Endothelial cell of umbilical vein (primary cell): ENCODE measurements at regions not wholly inside any gene's neighbourhood (a gene's known extent, or its start where the extent isn't known, plus 50 kb on each side); places are given as distances from the start of the nearest gene placed in this dataset.
A peak's percentile ranks its signal among the peaks of the same experiment; 100 is the strongest.

Experiments
- BruUV-seq: library from RNA; stranded (reverse); fragments of 400-500 nt; replicated peaks from 2 replicates; lab custom pipeline; 2021; lab: Mats Ljungman, UMichigan
- CTCF ChIA-PET: fragments of 300-600, 350-600 bp; sonication (Branson Sonifier 250); formaldehyde crosslinking; loops from one replicate; lab custom pipeline; 2021; ENCODE audit warnings: antibody characterized with exemption, inconsistent platforms; lab: Charles Lee
- POLR2A ChIA-PET: fragments of 300-600, 350-600 bp; sonication (Branson Sonifier 250); formaldehyde crosslinking; loops from one replicate; lab custom pipeline; 2021; ENCODE audit warnings: antibody characterized with exemption, inconsistent platforms; lab: Charles Lee
- DNase-seq: peaks from one replicate; pipeline ENCODE4 v3.0.0-alpha.2; 2011; ENCODE audit warnings: low read depth, low spot score
- FAIRE-seq: peaks from 2 replicates; lab custom pipeline; 2011; peaks lifted over from hg19 to GRCh38; lab: Jason Lieb, UNC
- H2AFZ ChIP-seq: 2 replicates; pipeline ENCODE4 v1.6.0; 2012; ENCODE audit warnings: low read depth, low read length, control low read depth, inconsistent platforms
- H3K27ac ChIP-seq: 2 replicates; pipeline ENCODE4 v1.5.1; 2011; ENCODE audit warnings: low read depth, mild to moderate bottlenecking, control low read depth, low read length, moderate library complexity; ENCODE audit not compliant: insufficient read depth
- H3K27me3 ChIP-seq, 2 experiments: 2 replicates each; pipeline versions ENCODE4 v1.6.0 to v1.6.1; 2011; ENCODE audit warnings: low read length in 2 of 2, mixed read lengths in 1 of 2; ENCODE audit not compliant: control insufficient read depth in 2 of 2, insufficient read depth in 2 of 2
- H3K36me3 ChIP-seq, 2 experiments: 2 replicates in 1 of 2; 3 replicates in 1 of 2; pipeline ENCODE4 v1.5.1; 2011; ENCODE audit warnings: low read length in 2 of 2, mild to moderate bottlenecking in 1 of 2, moderate library complexity in 1 of 2; ENCODE audit not compliant: control insufficient read depth in 2 of 2, insufficient read depth in 2 of 2; ENCODE audit errors: extremely low read depth in 1 of 2
- H3K4me1 ChIP-seq: 3 replicates; pipeline ENCODE4 v1.5.1; 2011; ENCODE audit warnings: mild to moderate bottlenecking, low read length; ENCODE audit not compliant: control insufficient read depth, insufficient read depth; ENCODE audit errors: extremely low read depth
- H3K4me2 ChIP-seq: 2 replicates; pipeline ENCODE4 v1.6.1; 2011; ENCODE audit warnings: low read length, control low read depth, mixed read lengths; ENCODE audit not compliant: insufficient read depth
- H3K4me3 ChIP-seq, 3 experiments: fragments of 200-600 bp in 1 of 3; sonication (generic), shearing (Covaris generic) in 1 of 3; replicated peaks in 1 of 3; 2 replicates each; pipeline ENCODE4 v1.5.1; 2011 to 2016; ENCODE audit warnings: control low read depth in 3 of 3, low read length in 3 of 3, mild to moderate bottlenecking in 2 of 3, inconsistent platforms in 1 of 3, low read depth in 1 of 3, moderate library complexity in 1 of 3; ENCODE audit not compliant: insufficient read depth in 1 of 3
- H3K79me2 ChIP-seq: 2 replicates; pipeline ENCODE4 v1.6.0; 2012; ENCODE audit warnings: low read length, inconsistent platforms; ENCODE audit not compliant: control insufficient read depth, insufficient read depth
- H3K9ac ChIP-seq: replicated peaks from 2 replicates; pipeline ENCODE3; 2011; ENCODE audit warnings: low read length, control low read depth; ENCODE audit not compliant: insufficient read depth; ENCODE audit errors: extremely low read depth
- H3K9me1 ChIP-seq: replicated peaks from 3 replicates; pipeline ENCODE4 v1.6.0; 2011; ENCODE audit warnings: mild to moderate bottlenecking, low read length; ENCODE audit not compliant: control insufficient read depth, insufficient read depth; ENCODE audit errors: extremely low read depth
- H3K9me3 ChIP-seq: replicated peaks from 2 replicates; pipeline ENCODE4 v1.5.1; 2012; ENCODE audit warnings: low read length, inconsistent platforms; ENCODE audit not compliant: control insufficient read depth, insufficient read depth
- H4K20me1 ChIP-seq: replicated peaks from 2 replicates; pipeline ENCODE3; 2011; ENCODE audit warnings: mild to moderate bottlenecking, low read length; ENCODE audit not compliant: control insufficient read depth, insufficient read depth; ENCODE audit errors: extremely low read depth
- CTCF ChIP-seq, 2 donors: IDR thresholded peaks; 1 replicate in 1 of 2; 2 replicates in 1 of 2; pipeline ENCODE4 v1.5.1; 2011; ENCODE audit warnings: low read length in 2 of 2, mild to moderate bottlenecking in 2 of 2, moderate library complexity in 2 of 2, control low read depth in 1 of 2, inconsistent platforms in 1 of 2, low read depth in 1 of 2; ENCODE audit not compliant: insufficient read depth in 1 of 2; ENCODE audit errors: extremely low read depth in 1 of 2
- EZH2 ChIP-seq: IDR thresholded peaks from 2 replicates; pipeline ENCODE4 v1.6.1; 2012; ENCODE audit warnings: borderline replicate concordance, low read depth, mild to moderate bottlenecking, moderate library complexity, low read length, inconsistent platforms; ENCODE audit not compliant: severe bottlenecking
- GATA2 ChIP-seq: IDR thresholded peaks from 2 replicates; pipeline ENCODE4 v1.7.0; 2011; ENCODE audit warnings: low read depth, mild to moderate bottlenecking, moderate library complexity, mixed read lengths, low read length; ENCODE audit not compliant: insufficient read length, insufficient read depth
- MYC ChIP-seq: IDR thresholded peaks from one replicate; pipeline ENCODE4 v1.6.1; 2011; ENCODE audit warnings: mild to moderate bottlenecking, low read depth, low read length
- dilution Hi-C: fragments of 300-500 bp; cut with MboI; formaldehyde crosslinking; loops from one replicate; pipeline ENCODE4 v1.15.0; 2019; ENCODE audit warnings: low sequenced_read_pairs; ENCODE audit not compliant: extremely low pct_ligation_motif_present
- intact Hi-C: fragments of 100-400 bp; cut with micrococcal nuclease; formaldehyde crosslinking; loops from one replicate; pipeline ENCODE4 v1.10.0; 2022

GRCh38 chr6:130288065-130288464 is 65.3 kb upstream of the SAMD3 start:
- Histone ChIP-seq H3K36me3 (no peaks in the 10 kb centered on the region), H4K20me1 (no peaks in the 10 kb centered on the region), H3K4me1 (no peaks in the 10 kb centered on the region), H3K4me3 (no peak overlapping the region), H3K79me2 (no peaks in the 10 kb centered on the region), H3K9me3 (no peaks in the 10 kb centered on the region), H2AFZ (no peak overlapping the region), H3K27ac (no peak overlapping the region), H3K4me2 (no peak overlapping the region), H3K9me1 (no peaks in the 10 kb centered on the region), H3K27me3 (peaks cover 2 to 8% of the 10 kb centered on the region in 2 experiments), H3K9ac (no peak overlapping the region)
- DNase-seq (no peak), FAIRE-seq (no peak)
- intact Hi-C loops (loop anchor here (10.0 kb wide), 1 partner anchor 213 kb away; no protein-coding TSS in a partner anchor), dilution Hi-C loops (no loop called here)
- ChIA-PET POLR2A (no interaction called here), CTCF (interaction anchor here (1.5 kb wide), 1 partner anchor 455 kb away, joined by 3 read pairs; no protein-coding TSS in a partner anchor)
- BruUV-seq, result no TSS peak
- TF ChIP-seq CTCF (IDR thresholded peaks at IDR 0.05; ENCODE audit: extremely low read depth in 1 of 2, insufficient read depth in 1 of 2, low read depth in 1 of 2, low read length in 2 of 2) (no peak), EZH2 (no peak), GATA2 (no peak)

GRCh38 chr6:130282234-130282995 is 59.7 kb upstream of the SAMD3 start:
- H3K4me1 ChIP-seq, result no peaks in the 10 kb centered on the region
- no peaks in the 10 kb centered on the region for H4K20me1 ChIP-seq
- H3K79me2 ChIP-seq, result no peaks in the 10 kb centered on the region
- peaks cover 2 to 5% of the 10 kb centered on the region in 2 experiments for H3K27me3 ChIP-seq
- H3K9me1 ChIP-seq, result no peaks in the 10 kb centered on the region
- FAIRE-seq, result no peak
- CTCF ChIA-PET, result interaction anchor here (0.6 to 1.2 kb wide), 26 partner anchors 8 to 684 kb away, joined by 3 to 13 read pairs (median 3); no protein-coding TSS in a partner anchor
- POLR2A ChIA-PET, result no interaction called here
- H3K4me3 ChIP-seq, result no peak overlapping the region
- H3K9me3 ChIP-seq, result no peaks in the 10 kb centered on the region
- no peak overlapping the region for H3K27ac ChIP-seq
- DNase-seq, result peak; percentile 19
- no peak overlapping the region for H3K4me2 ChIP-seq
- BruUV-seq, result no TSS peak
- no peak for TF ChIP-seq EZH2
- peak in 1 of 2 donors; percentile 21 for TF ChIP-seq CTCF (IDR thresholded peaks at IDR 0.05; ENCODE audit: extremely low read depth in 1 of 2, insufficient read depth in 1 of 2, low read depth in 1 of 2, low read length in 2 of 2)
- TF ChIP-seq MYC, result no peak
- no peaks in the 10 kb centered on the region for H3K36me3 ChIP-seq
- intact Hi-C loops (loop anchor here (10.0 kb wide), 1 partner anchor 208 kb away; no protein-coding TSS in a partner anchor), dilution Hi-C loops (no loop called here)
- no peak overlapping the region for H2AFZ ChIP-seq
- no peak overlapping the region for H3K9ac ChIP-seq
